ENCODE measurements at regions not wholly inside any gene's neighbourhood (a gene's known extent, or its start where the extent isn't known, plus 50 kb on each side); places are given as distances from the start of the nearest gene placed in this dataset.

GRCh38 chr12:24608108-24608507, 340.8 kb downstream of the BCAT1 start:
- TF ChIP-seq CTCF (IDR thresholded peaks at IDR 0.05) (no peak), POLR2A (IDR thresholded peaks at IDR 0.05) (no peak)
